OCI-LY7 (cell line): ENCODE measurements at regions not wholly inside any gene's neighbourhood (a gene's known extent, or its start where the extent isn't known, plus 50 kb on each side); places are given as distances from the start of the nearest gene placed in this dataset.

Source experiments
- BruUV-seq: library from RNA; stranded (reverse); fragments of 400-500 nt; replicated peaks from 2 replicates; lab custom pipeline; 2021; lab: Mats Ljungman, UMichigan
- CTCF ChIA-PET: fragments of 300-600 bp; sonication (Branson Sonifier 250); formaldehyde crosslinking; loops from one replicate; lab custom pipeline; 2022; ENCODE audit warnings: antibody characterized with exemption; ENCODE audit not compliant: unreplicated experiment; lab: Charles Lee
- POLR2A ChIA-PET: fragments of 300-600 bp; sonication (Branson Sonifier 250); formaldehyde crosslinking; loops from one replicate; lab custom pipeline; 2022; ENCODE audit warnings: antibody characterized with exemption; lab: Charles Lee
- DNase-seq: peaks from one replicate; pipeline ENCODE4 v3.0.0-alpha.2; 2015; ENCODE audit warnings: low spot score
- H2AFZ ChIP-seq: fragments of 200-600 bp; sonication (generic), shearing (Covaris generic); 2 replicates; pipeline ENCODE4 v1.6.1; 2014; ENCODE audit warnings: mild to moderate bottlenecking, antibody characterized with exemption, low read length, moderate library complexity
- H3K27ac ChIP-seq: fragments of 200-600 bp; sonication (generic); 2 replicates; pipeline ENCODE4 v1.5.1; 2014; ENCODE audit warnings: mixed run types, low read depth, mild to moderate bottlenecking, moderate library complexity, low read length, inconsistent platforms; ENCODE audit not compliant: poor library complexity, severe bottlenecking
- H3K36me3 ChIP-seq: fragments of 200-600 bp; sonication (generic); 2 replicates; pipeline ENCODE4 v1.6.1; 2014; ENCODE audit warnings: mild to moderate bottlenecking, antibody characterized with exemption, low read length, moderate library complexity, mixed read lengths; ENCODE audit not compliant: insufficient read depth
- H3K4me1 ChIP-seq: fragments of 200-600 bp; sonication (generic); 2 replicates; pipeline ENCODE4 v1.5.1; 2014; ENCODE audit warnings: mild to moderate bottlenecking, low read length; ENCODE audit not compliant: insufficient read depth, poor library complexity, severe bottlenecking
- H3K4me2 ChIP-seq: fragments of 200-600 bp; sonication (generic); 2 replicates; pipeline ENCODE4 v1.6.1; 2014; ENCODE audit warnings: mild to moderate bottlenecking, low read length
- H3K4me3 ChIP-seq: fragments of 200-600 bp; sonication (generic); 2 replicates; pipeline ENCODE4 v1.5.1; 2014; ENCODE audit warnings: mild to moderate bottlenecking, low read depth, low read length; ENCODE audit not compliant: poor library complexity, severe bottlenecking
- H3K79me2 ChIP-seq: fragments of 200-600 bp; sonication (generic); 2 replicates; pipeline ENCODE4 v1.6.1; 2016; ENCODE audit warnings: low read depth, mild to moderate bottlenecking, low read length, moderate library complexity, mixed read lengths; ENCODE audit not compliant: insufficient read depth
- H3K9me2 ChIP-seq: fragments of 200-600 bp; sonication (generic); 2 replicates; pipeline ENCODE4 v1.6.1; 2016; ENCODE audit warnings: mild to moderate bottlenecking, low read length, mixed read lengths; ENCODE audit not compliant: insufficient read depth
- H3K9me3 ChIP-seq: fragments of 200-600 bp; sonication (generic); 2 replicates; pipeline ENCODE4 v1.6.1; 2014; ENCODE audit warnings: mild to moderate bottlenecking, mixed run types, low read length, mixed read lengths
- H4K20me1 ChIP-seq: fragments of 200-600 bp; sonication (generic); 2 replicates; pipeline ENCODE4 v1.6.1; 2014; ENCODE audit warnings: mild to moderate bottlenecking, antibody characterized with exemption, low read length, moderate library complexity, mixed read lengths; ENCODE audit not compliant: insufficient read depth
- CTCF ChIP-seq: fragments of 200-600 bp; sonication (generic); conservative IDR thresholded peaks from 2 replicates; pipeline ENCODE4 v1.5.1; 2014; ENCODE audit warnings: mild to moderate bottlenecking, antibody characterized with exemption, low read length, moderate library complexity, mixed read lengths
- EZH2phosphoT487 ChIP-seq: fragments of 200-600 bp; sonication (generic); IDR thresholded peaks from 2 replicates; pipeline ENCODE4 v1.6.1; 2018; ENCODE audit warnings: low read depth, borderline replicate concordance, mild to moderate bottlenecking, mixed run types, antibody characterized with exemption, low read length, moderate library complexity, mixed read lengths
- intact Hi-C: fragments of 100-400 bp; cut with micrococcal nuclease; formaldehyde crosslinking; loops from one replicate; pipeline ENCODE4 v1.10.0; 2022; ENCODE audit not compliant: unreplicated experiment

- no peak overlapping the region for H3K27ac ChIP-seq
- POLR2A ChIA-PET: interaction anchor here (0.5 to 0.7 kb wide), 4 partner anchors 42 to 684 kb away, joined by 3 to 4 read pairs (median 4); no protein-coding TSS in a partner anchor
- no peak overlapping the region for H2AFZ ChIP-seq
- CTCF ChIA-PET: no interaction called here
- no peak overlapping the region for H3K4me2 ChIP-seq
- no peak for TF ChIP-seq CTCF
- no peak for TF ChIP-seq EZH2phosphoT487
- DNase-seq: no peak
- no peaks in the 10 kb centered on the region for H3K79me2 ChIP-seq
- BruUV-seq: no TSS peak
- no peaks in the 10 kb centered on the region for H3K4me1 ChIP-seq
- H3K4me3 ChIP-seq: no peak overlapping the region
- H3K9me3 ChIP-seq: no peaks in the 10 kb centered on the region
- no peaks in the 10 kb centered on the region for H4K20me1 ChIP-seq
- H3K36me3 ChIP-seq: no peaks in the 10 kb centered on the region
- intact Hi-C loops: no loop called here
- H3K9me2 ChIP-seq: no peaks in the 10 kb centered on the region
These were observed 395.4 kb downstream of the SAMD5 start for GRCh38 chr6:147903931-147904330.

- Histone ChIP-seq H3K36me3 (no peaks in the 10 kb centered on the region), H3K4me2 (no peak overlapping the region), H3K9me3 (no peaks in the 10 kb centered on the region), H2AFZ (no peak overlapping the region), H3K79me2 (no peaks in the 10 kb centered on the region), H3K4me3 (no peak overlapping the region), H3K9me2 (no peaks in the 10 kb centered on the region), H4K20me1 (no peaks in the 10 kb centered on the region), H3K4me1 (no peaks in the 10 kb centered on the region), H3K27ac (no peak overlapping the region)
- ChIA-PET POLR2A (interaction anchor here (0.5 to 0.7 kb wide), 3 partner anchors 49 to 684 kb away, joined by 3 to 4 read pairs (median 3); no protein-coding TSS in a partner anchor), CTCF (no interaction called here)
- TF ChIP-seq CTCF (no peak), EZH2phosphoT487 (no peak)
- intact Hi-C loops: no loop called here
- no TSS peak for BruUV-seq
- no peak for DNase-seq
These were observed 395.9 kb downstream of the SAMD5 start for GRCh38 chr6:147904416-147904815.

- no peak for DNase-seq
- Histone ChIP-seq H3K9me2 (no peaks in the 10 kb centered on the region), H3K4me1 (no peaks in the 10 kb centered on the region), H3K79me2 (no peaks in the 10 kb centered on the region), H4K20me1 (no peaks in the 10 kb centered on the region), H3K36me3 (no peaks in the 10 kb centered on the region), H2AFZ (no peak overlapping the region), H3K4me3 (no peak overlapping the region), H3K4me2 (no peak overlapping the region), H3K9me3 (no peaks in the 10 kb centered on the region), H3K27ac (no peak overlapping the region)
- BruUV-seq: no TSS peak
- TF ChIP-seq EZH2phosphoT487 (no peak), CTCF (no peak)
- ChIA-PET CTCF (no interaction called here), POLR2A (no interaction called here)
- intact Hi-C loops: no loop called here
These were observed 397.2 kb downstream of the SAMD5 start for GRCh38 chr6:147905711-147906110.
